Mucosa of rectum (tissue), 2 donors: ENCODE measurements at regions not wholly inside any gene's neighbourhood (a gene's known extent, or its start where the extent isn't known, plus 50 kb on each side); places are given as distances from the start of the nearest gene placed in this dataset.
A peak's percentile ranks its signal among the peaks of the same experiment; 100 is the strongest.

ENCODE experiments used
- H3K27ac ChIP-seq, 2 donors: one replicate each; pipeline ENCODE4 v1.7.0; 2013; ENCODE audit warnings: inconsistent platforms in 2 of 2, low read depth in 2 of 2, low read length in 2 of 2
- H3K27me3 ChIP-seq, 2 donors: one replicate each; pipeline ENCODE4 v1.7.0; 2013; ENCODE audit warnings: low read length in 2 of 2; ENCODE audit not compliant: control insufficient read depth in 2 of 2, insufficient read depth in 2 of 2
- H3K36me3 ChIP-seq, 2 donors: one replicate each; pipeline ENCODE4 v1.7.0; 2013; ENCODE audit warnings: low read length in 2 of 2; ENCODE audit not compliant: control insufficient read depth in 2 of 2, insufficient read depth in 2 of 2
- H3K4me1 ChIP-seq, 2 donors: one replicate each; pipeline ENCODE4 v1.7.0; 2013; ENCODE audit warnings: low read length in 2 of 2, mild to moderate bottlenecking in 1 of 2; ENCODE audit not compliant: control insufficient read depth in 2 of 2, insufficient read depth in 2 of 2
- H3K4me3 ChIP-seq, 2 donors: one replicate each; pipeline ENCODE4 v1.7.0; 2013; ENCODE audit warnings: low read length in 2 of 2
- H3K9ac ChIP-seq, 2 donors: one replicate each; pipeline ENCODE4 v1.7.0; 2013; ENCODE audit warnings: low read length in 2 of 2, low read depth in 1 of 2, mild to moderate bottlenecking in 1 of 2
- H3K9me3 ChIP-seq, 2 donors: one replicate each; pipeline ENCODE4 v1.7.0; 2013; ENCODE audit warnings: low read length in 2 of 2; ENCODE audit not compliant: control insufficient read depth in 2 of 2
- donor health status: healthy.
- donor health status: Normal muscosa, but diverticular disease.

- H3K27ac ChIP-seq, result no peak overlapping the region
- H3K4me1 ChIP-seq, result peaks cover 5 to 23% of the 10 kb centered on the region in 2 donors
- no peak overlapping the region for H3K4me3 ChIP-seq
- H3K27me3 ChIP-seq, result no peaks in the 10 kb centered on the region
- H3K9ac ChIP-seq, result no peak overlapping the region
- no peaks in the 10 kb centered on the region for H3K36me3 ChIP-seq
- H3K9me3 ChIP-seq, result no peaks in the 10 kb centered on the region
Measured at GRCh38 chr18:54714851-54715250, 113.4 kb upstream of the RAB27B start.

GRCh38 chr18:54716586-54716985 is 111.7 kb upstream of the RAB27B start:
- H3K9ac ChIP-seq, result no peak overlapping the region
- H3K27ac ChIP-seq, result no peak overlapping the region
- no peaks in the 10 kb centered on the region for H3K9me3 ChIP-seq
- no peak overlapping the region for H3K4me3 ChIP-seq
- no peaks in the 10 kb centered on the region for H3K27me3 ChIP-seq
- H3K36me3 ChIP-seq, result no peaks in the 10 kb centered on the region
- H3K4me1 ChIP-seq, result peaks cover 5 to 15% of the 10 kb centered on the region in 2 donors

GRCh38 chr18:54717673-54718407 is 110.4 kb upstream of the RAB27B start:
- H3K36me3 ChIP-seq, result no peaks in the 10 kb centered on the region
- no peak overlapping the region for H3K9ac ChIP-seq
- no peaks in the 10 kb centered on the region for H3K9me3 ChIP-seq
- H3K4me3 ChIP-seq, result peak overlapping the region in 1 of 2 donors; percentile 35
- no peaks in the 10 kb centered on the region for H3K27me3 ChIP-seq
- H3K27ac ChIP-seq, result no peak overlapping the region
- H3K4me1 ChIP-seq, result peaks cover 0 to 4% of the 10 kb centered on the region in 2 donors

DNA sequence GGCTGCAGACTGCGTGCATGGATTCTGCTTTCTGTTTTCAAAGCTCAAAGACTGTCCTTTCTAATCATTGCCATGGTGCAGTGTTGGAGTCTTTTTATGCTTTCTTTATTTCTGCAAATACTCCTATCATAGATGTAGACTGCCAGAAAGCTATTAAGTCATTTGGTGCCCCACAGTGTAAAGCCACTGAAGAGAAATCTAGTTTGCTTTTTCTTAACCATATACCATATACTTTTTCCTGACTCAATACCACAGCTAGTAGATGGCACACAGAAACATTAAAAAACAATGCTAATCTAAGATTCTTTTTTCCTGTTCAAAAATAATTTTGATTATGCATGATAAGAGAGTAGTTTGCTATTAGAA is 109.9 kb upstream of the RAB27B start:
- Histone ChIP-seq H3K4me1 (no peaks in the 10 kb centered on the region), H3K4me3 (no peak overlapping the region), H3K36me3 (no peaks in the 10 kb centered on the region), H3K27me3 (no peaks in the 10 kb centered on the region), H3K9ac (no peak overlapping the region), H3K27ac (no peak overlapping the region), H3K9me3 (no peaks in the 10 kb centered on the region)

DNA sequence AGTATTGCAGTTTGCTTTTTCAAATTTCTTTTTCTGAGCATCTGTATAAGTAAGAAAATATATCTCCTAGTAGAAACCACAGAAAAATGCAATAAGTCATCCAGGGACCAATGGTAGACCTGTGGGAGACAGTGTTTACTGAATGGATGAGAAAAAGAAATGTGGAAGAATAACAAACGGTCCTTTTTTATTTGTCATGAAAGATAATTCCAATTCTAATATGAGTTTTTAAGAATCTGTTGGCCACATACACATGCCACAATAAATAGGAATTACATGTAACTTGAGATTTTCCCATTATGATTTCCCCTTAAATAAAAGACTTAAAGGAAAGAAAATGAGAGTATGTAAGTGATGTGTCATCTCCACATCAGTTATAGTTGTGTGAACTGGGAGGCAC is 107.7 kb upstream of the RAB27B start:
- H3K4me3 ChIP-seq, result no peak overlapping the region
- no peaks in the 10 kb centered on the region for H3K9me3 ChIP-seq
- H3K4me1 ChIP-seq, result no peaks in the 10 kb centered on the region
- H3K36me3 ChIP-seq, result no peaks in the 10 kb centered on the region
- no peaks in the 10 kb centered on the region for H3K27me3 ChIP-seq
- no peak overlapping the region for H3K27ac ChIP-seq
- no peak overlapping the region for H3K9ac ChIP-seq

- Histone ChIP-seq H3K9me3 (no peaks in the 10 kb centered on the region), H3K9ac (no peak overlapping the region), H3K27me3 (no peaks in the 10 kb centered on the region), H3K4me1 (no peaks in the 10 kb centered on the region), H3K36me3 (no peaks in the 10 kb centered on the region), H3K4me3 (no peak overlapping the region), H3K27ac (no peak overlapping the region)
Measured at GRCh38 chr18:54726143-54726542, 102.1 kb upstream of the RAB27B start.

- Histone ChIP-seq H3K9ac (no peak overlapping the region), H3K27me3 (no peaks in the 10 kb centered on the region), H3K36me3 (no peaks in the 10 kb centered on the region), H3K9me3 (no peaks in the 10 kb centered on the region), H3K4me3 (no peak overlapping the region), H3K27ac (no peak overlapping the region), H3K4me1 (no peaks in the 10 kb centered on the region)
Measured at GRCh38 chr18:54734059-54734458, 94.2 kb upstream of the RAB27B start.

DNA sequence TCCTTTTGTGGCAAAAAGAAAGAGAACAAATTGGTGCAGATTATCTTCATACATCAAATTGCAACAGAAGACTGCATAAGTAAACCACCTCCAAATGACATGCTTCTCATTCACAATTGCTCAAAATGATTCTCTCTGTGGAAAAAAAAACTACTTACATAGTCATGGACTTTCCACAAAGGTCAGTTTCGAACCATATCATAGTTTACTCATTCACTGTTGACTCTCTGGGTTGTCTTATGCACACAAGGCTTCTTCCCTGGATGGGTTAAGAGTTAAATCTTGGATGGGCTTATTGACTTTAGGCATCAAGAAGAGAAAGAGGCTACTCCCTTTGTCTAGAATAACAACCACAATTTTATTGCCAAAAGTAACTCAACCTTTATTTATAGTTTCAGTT is 91.3 kb upstream of the RAB27B start:
- Histone ChIP-seq H3K9me3 (no peaks in the 10 kb centered on the region), H3K36me3 (no peaks in the 10 kb centered on the region), H3K27me3 (no peaks in the 10 kb centered on the region), H3K4me3 (no peak overlapping the region), H3K4me1 (no peaks in the 10 kb centered on the region), H3K27ac (no peak overlapping the region), H3K9ac (no peak overlapping the region)

GRCh38 chr18:54737986-54738385 is 90.3 kb upstream of the RAB27B start:
- Histone ChIP-seq H3K9ac (no peak overlapping the region), H3K36me3 (no peaks in the 10 kb centered on the region), H3K27me3 (no peaks in the 10 kb centered on the region), H3K4me1 (no peaks in the 10 kb centered on the region), H3K4me3 (no peak overlapping the region), H3K9me3 (no peaks in the 10 kb centered on the region), H3K27ac (no peak overlapping the region)

DNA sequence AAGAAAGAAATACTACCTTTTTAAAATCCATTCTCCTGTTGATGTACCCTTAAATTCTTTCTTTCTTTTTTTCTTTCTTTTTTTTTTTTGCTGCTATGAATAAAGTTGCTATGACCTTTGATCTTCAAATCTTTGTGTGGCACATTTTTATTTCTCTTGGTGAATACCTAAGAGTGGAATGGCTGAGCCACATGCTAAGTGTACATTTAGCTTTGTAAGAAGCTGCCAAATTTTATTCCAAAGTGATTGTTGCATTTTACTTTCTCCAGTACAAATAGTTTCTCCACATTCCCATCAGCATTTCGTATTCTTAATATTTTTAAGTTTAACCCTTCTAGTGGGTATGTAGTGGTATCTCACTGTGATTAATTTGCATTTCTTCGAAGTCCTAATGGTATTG is 88.8 kb upstream of the RAB27B start:
- Histone ChIP-seq H3K27me3 (no peaks in the 10 kb centered on the region), H3K27ac (no peak overlapping the region), H3K4me3 (no peak overlapping the region), H3K4me1 (no peaks in the 10 kb centered on the region), H3K9me3 (no peaks in the 10 kb centered on the region), H3K36me3 (no peaks in the 10 kb centered on the region), H3K9ac (no peak overlapping the region)
